Lower leg skin (tissue), 3 donors: ENCODE measurements at regions not wholly inside any gene's neighbourhood (a gene's known extent, or its start where the extent isn't known, plus 50 kb on each side); places are given as distances from the start of the nearest gene placed in this dataset.

ENCODE experiments used
- POLR2A ChIP-seq, 2 donors: fragments of 450-650 bp; IDR thresholded peaks; one replicate each; pipeline ENCODE4 v1.6.1; 2016 to 2017; ENCODE audit warnings: antibody characterized with exemption in 2 of 2, mild to moderate bottlenecking in 1 of 2, moderate library complexity in 1 of 2
- TF ChIP-seq, protein P1 (sequence below), 3 donors: fragments of 450-650 bp; IDR thresholded peaks; one replicate each; pipeline ENCODE4 v1.5.1; 2016; ENCODE audit warnings: antibody characterized with exemption in 3 of 3, mild to moderate bottlenecking in 3 of 3, moderate library complexity in 2 of 3

DNA sequence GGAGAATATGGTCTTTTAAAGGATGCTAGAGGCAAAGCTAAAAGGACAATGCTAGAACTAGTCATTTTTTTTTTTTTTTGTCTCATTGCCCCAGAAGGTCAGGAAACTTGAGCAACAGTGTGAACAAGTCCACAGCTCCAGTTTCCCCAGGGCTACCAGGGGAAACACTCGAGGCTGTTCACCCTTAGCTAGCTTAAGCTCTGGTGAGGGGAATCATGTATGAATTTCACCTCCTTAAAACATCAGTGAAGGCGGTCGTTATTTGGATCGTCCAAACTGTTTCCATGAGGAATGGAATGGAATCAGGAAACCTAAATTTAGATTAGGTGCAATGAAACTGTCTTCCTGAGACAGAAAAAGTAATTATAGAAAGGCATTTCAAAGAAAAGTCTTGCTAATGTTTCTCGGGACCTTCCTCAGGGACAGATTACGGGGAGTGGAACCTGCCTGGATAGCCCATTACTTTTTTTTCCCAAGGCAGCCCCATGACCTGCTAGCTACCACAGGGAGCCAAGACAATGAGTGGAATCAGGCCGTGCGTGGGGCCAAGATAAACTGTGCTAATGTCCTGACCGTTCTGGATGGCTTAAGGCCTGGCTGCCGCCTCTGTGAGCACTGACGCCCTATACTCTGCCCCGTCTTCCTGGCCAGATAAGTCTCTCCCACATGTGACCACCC, 164.8 kb upstream of the SGK1 start:
- no peak for TF ChIP-seq POLR2A (IDR thresholded peaks at IDR 0.05)
- TF ChIP-seq, protein P1, sequence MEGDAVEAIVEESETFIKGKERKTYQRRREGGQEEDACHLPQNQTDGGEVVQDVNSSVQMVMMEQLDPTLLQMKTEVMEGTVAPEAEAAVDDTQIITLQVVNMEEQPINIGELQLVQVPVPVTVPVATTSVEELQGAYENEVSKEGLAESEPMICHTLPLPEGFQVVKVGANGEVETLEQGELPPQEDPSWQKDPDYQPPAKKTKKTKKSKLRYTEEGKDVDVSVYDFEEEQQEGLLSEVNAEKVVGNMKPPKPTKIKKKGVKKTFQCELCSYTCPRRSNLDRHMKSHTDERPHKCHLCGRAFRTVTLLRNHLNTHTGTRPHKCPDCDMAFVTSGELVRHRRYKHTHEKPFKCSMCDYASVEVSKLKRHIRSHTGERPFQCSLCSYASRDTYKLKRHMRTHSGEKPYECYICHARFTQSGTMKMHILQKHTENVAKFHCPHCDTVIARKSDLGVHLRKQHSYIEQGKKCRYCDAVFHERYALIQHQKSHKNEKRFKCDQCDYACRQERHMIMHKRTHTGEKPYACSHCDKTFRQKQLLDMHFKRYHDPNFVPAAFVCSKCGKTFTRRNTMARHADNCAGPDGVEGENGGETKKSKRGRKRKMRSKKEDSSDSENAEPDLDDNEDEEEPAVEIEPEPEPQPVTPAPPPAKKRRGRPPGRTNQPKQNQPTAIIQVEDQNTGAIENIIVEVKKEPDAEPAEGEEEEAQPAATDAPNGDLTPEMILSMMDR (IDR thresholded peaks at IDR 0.05): no peak
